ENCODE measurements at regions not wholly inside any gene's neighbourhood (a gene's known extent, or its start where the extent isn't known, plus 50 kb on each side); places are given as distances from the start of the nearest gene placed in this dataset.

- Histone ChIP-seq H3K4me3 (no peak overlapping the region), H3K36me3 (ENCODE audit: low read depth) (no peaks in the 10 kb centered on the region), H3K79me2 (ENCODE audit: low read depth) (no peaks in the 10 kb centered on the region), H3K4me1 (replicated peaks; ENCODE audit: insufficient read depth) (no peaks in the 10 kb centered on the region), H3K9me3 (ENCODE audit: insufficient read depth, low read depth) (no peaks in the 10 kb centered on the region), H3K27me3 (ENCODE audit: insufficient read depth, low read depth) (no peaks in the 10 kb centered on the region), H3K4me2 (no peak overlapping the region), H3K9me2 (ENCODE audit: insufficient read depth) (no peaks in the 10 kb centered on the region), H4K20me1 (ENCODE audit: insufficient read depth) (no peaks in the 10 kb centered on the region), H2AFZ (no peak overlapping the region), H3F3A (ENCODE audit: insufficient read depth, low read depth) (no peaks in the 10 kb centered on the region), H3K27ac (no peak overlapping the region)
- TF ChIP-seq, protein P1, sequence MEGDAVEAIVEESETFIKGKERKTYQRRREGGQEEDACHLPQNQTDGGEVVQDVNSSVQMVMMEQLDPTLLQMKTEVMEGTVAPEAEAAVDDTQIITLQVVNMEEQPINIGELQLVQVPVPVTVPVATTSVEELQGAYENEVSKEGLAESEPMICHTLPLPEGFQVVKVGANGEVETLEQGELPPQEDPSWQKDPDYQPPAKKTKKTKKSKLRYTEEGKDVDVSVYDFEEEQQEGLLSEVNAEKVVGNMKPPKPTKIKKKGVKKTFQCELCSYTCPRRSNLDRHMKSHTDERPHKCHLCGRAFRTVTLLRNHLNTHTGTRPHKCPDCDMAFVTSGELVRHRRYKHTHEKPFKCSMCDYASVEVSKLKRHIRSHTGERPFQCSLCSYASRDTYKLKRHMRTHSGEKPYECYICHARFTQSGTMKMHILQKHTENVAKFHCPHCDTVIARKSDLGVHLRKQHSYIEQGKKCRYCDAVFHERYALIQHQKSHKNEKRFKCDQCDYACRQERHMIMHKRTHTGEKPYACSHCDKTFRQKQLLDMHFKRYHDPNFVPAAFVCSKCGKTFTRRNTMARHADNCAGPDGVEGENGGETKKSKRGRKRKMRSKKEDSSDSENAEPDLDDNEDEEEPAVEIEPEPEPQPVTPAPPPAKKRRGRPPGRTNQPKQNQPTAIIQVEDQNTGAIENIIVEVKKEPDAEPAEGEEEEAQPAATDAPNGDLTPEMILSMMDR (conservative IDR thresholded peaks at IDR 0.05) = no peak
- TF ChIP-seq EZH2 (IDR thresholded peaks at IDR 0.05; ENCODE audit: low read depth) = no peak
- intact Hi-C loops (cut with micrococcal nuclease; ENCODE audit: unreplicated experiment) = no loop called here
- ChIA-PET CTCF (no interaction called here), POLR2A (ENCODE audit: unreplicated experiment) (no interaction called here)
- BruUV-seq (replicated peaks) = no TSS peak
- no peak for DNase-seq
Observed at GRCh38 chr3:117308353-117308752, 598.8 kb downstream of the TUSC7 start.

- Histone ChIP-seq H3K9me2 (ENCODE audit: insufficient read depth) (no peaks in the 10 kb centered on the region), H3K4me2 (no peak overlapping the region), H3K4me1 (replicated peaks; ENCODE audit: insufficient read depth) (no peaks in the 10 kb centered on the region), H3K9me3 (ENCODE audit: insufficient read depth, low read depth) (no peaks in the 10 kb centered on the region), H4K20me1 (ENCODE audit: insufficient read depth) (no peaks in the 10 kb centered on the region), H3K4me3 (no peak overlapping the region), H3K79me2 (ENCODE audit: low read depth) (no peaks in the 10 kb centered on the region), H3K36me3 (ENCODE audit: low read depth) (no peaks in the 10 kb centered on the region), H3F3A (ENCODE audit: insufficient read depth, low read depth) (no peaks in the 10 kb centered on the region), H3K27me3 (ENCODE audit: insufficient read depth, low read depth) (no peaks in the 10 kb centered on the region), H3K27ac (no peak overlapping the region), H2AFZ (no peak overlapping the region)
- intact Hi-C loops (cut with micrococcal nuclease; ENCODE audit: unreplicated experiment) = no loop called here
- POLR2A ChIA-PET (ENCODE audit: unreplicated experiment) = no interaction called here
- CTCF ChIA-PET = no interaction called here
- no TSS peak for BruUV-seq (replicated peaks)
- TF ChIP-seq, protein P1 (conservative IDR thresholded peaks at IDR 0.05) = no peak
- no peak for TF ChIP-seq EZH2 (IDR thresholded peaks at IDR 0.05; ENCODE audit: low read depth)
- DNase-seq = no peak
Observed at GRCh38 chr3:117308756-117309155, 599.2 kb downstream of the TUSC7 start.

DNA sequence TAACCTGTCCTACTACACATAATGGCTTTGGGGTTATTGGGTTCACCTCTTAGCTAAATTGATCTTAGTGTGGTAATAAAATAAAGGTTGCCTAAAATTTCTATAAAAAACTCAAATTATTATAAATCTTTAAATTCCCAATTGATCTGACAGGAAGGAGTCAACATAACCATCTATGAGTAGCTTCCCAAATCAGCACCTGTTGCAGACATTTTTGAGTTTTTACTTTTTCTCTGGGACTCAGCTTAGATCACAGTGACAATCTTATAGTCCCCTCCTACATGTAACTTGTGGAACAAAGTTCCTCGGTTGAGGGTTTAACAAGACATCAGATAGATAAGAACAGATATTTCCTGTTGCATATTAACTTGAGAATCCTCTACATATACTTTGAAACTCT, 601.0 kb downstream of the TUSC7 start:
- Histone ChIP-seq H3K9me2 (ENCODE audit: insufficient read depth) (no peaks in the 10 kb centered on the region), H2AFZ (no peak overlapping the region), H3K4me2 (no peak overlapping the region), H4K20me1 (ENCODE audit: insufficient read depth) (no peaks in the 10 kb centered on the region), H3F3A (ENCODE audit: insufficient read depth, low read depth) (no peaks in the 10 kb centered on the region), H3K27ac (no peak overlapping the region), H3K4me1 (replicated peaks; ENCODE audit: insufficient read depth) (no peaks in the 10 kb centered on the region), H3K4me3 (no peak overlapping the region), H3K27me3 (ENCODE audit: insufficient read depth, low read depth) (no peaks in the 10 kb centered on the region), H3K36me3 (ENCODE audit: low read depth) (no peaks in the 10 kb centered on the region), H3K79me2 (ENCODE audit: low read depth) (no peaks in the 10 kb centered on the region), H3K9me3 (ENCODE audit: insufficient read depth, low read depth) (no peaks in the 10 kb centered on the region)
- DNase-seq = no peak
- intact Hi-C loops (cut with micrococcal nuclease; ENCODE audit: unreplicated experiment) = no loop called here
- TF ChIP-seq EZH2 (IDR thresholded peaks at IDR 0.05; ENCODE audit: low read depth) = no peak
- TF ChIP-seq, protein P1 (conservative IDR thresholded peaks at IDR 0.05) = no peak
- no TSS peak for BruUV-seq (replicated peaks)
- ChIA-PET POLR2A (ENCODE audit: unreplicated experiment) (no interaction called here), CTCF (no interaction called here)

Measured in PC-9 (cell line).